Activated naive CD4-positive, alpha-beta T cell treated with anti-CD3 and anti-CD28 coated beads, Interleukin-2, amount 50 U/mL, for 72 hours (primary cell): ENCODE measurements at regions not wholly inside any gene's neighbourhood (a gene's known extent, or its start where the extent isn't known, plus 50 kb on each side); places are given as distances from the start of the nearest gene placed in this dataset.
"Not testable (repeated sequence)": the region's sequence is repeated elsewhere in the genome, so short reads cannot be mapped to it uniquely, and the experiment has no call there.

Source experiments
- ATAC-seq, 2 donors: fragments of 150-1000 bp; cut with Tn5 transposase; 2 replicates each; pipeline ENCODE4 v1.10.0; 2021; ENCODE audit warnings: mild to moderate bottlenecking in 2 of 2, moderate library complexity in 2 of 2
- DNase-seq, 2 donors: peaks; one replicate each; pipeline ENCODE4 v3.0.0; 2021 to 2022; ENCODE audit warnings: low spot score in 2 of 2
- H3K27ac Mint-ChIP-seq, 2 donors: one replicate each; pipeline ENCODE4 v1.8.0; 2022; ENCODE audit warnings: mild to moderate bottlenecking in 2 of 2, mixed read lengths in 2 of 2
- H3K36me3 Mint-ChIP-seq, 2 donors: one replicate each; pipeline ENCODE4 v1.8.0; 2022; ENCODE audit warnings: mixed read lengths in 2 of 2
- H3K9me3 Mint-ChIP-seq, 2 donors: one replicate each; pipeline ENCODE4 v1.8.0; 2022; ENCODE audit warnings: mixed read lengths in 2 of 2

- Mint-ChIP-seq H3K36me3 (no peaks in the 10 kb centered on the region), H3K27ac (no peak overlapping the region), H3K9me3 (peaks cover 0 to 3% of the 10 kb centered on the region in 2 donors)
- DNase-seq, result no peak
- ATAC-seq, result no peak
These were observed 395.3 kb downstream of the TBC1D32 start for GRCh38 chr6:120938876-120939472.

- H3K27ac Mint-ChIP-seq, result no peak overlapping the region
- H3K36me3 Mint-ChIP-seq, result no peaks in the 10 kb centered on the region
- ATAC-seq, result no peak
These were observed 396.0 kb downstream of the TBC1D32 start for GRCh38 chr6:120938164-120938875.

GRCh38 chr6:120935908-120936307 is 398.4 kb downstream of the TBC1D32 start:
- no peak for ATAC-seq
- no peaks in the 10 kb centered on the region for H3K36me3 Mint-ChIP-seq
- no peak for DNase-seq
- no peaks in the 10 kb centered on the region for H3K9me3 Mint-ChIP-seq
- H3K27ac Mint-ChIP-seq, result no peak overlapping the region

More at GRCh38 chr6:120938164-120938875, 396.0 kb downstream of the TBC1D32 start:
- no peak for DNase-seq
- H3K9me3 Mint-ChIP-seq, result peaks cover 0 to 3% of the 10 kb centered on the region in 2 donors

- H3K36me3 Mint-ChIP-seq, result no peaks in the 10 kb centered on the region
- no peak overlapping the region for H3K27ac Mint-ChIP-seq
- DNase-seq, result no peak
- ATAC-seq, result no peak
- no peaks in the 10 kb centered on the region for H3K9me3 Mint-ChIP-seq
These were observed 399.3 kb downstream of the TBC1D32 start for GRCh38 chr6:120935016-120935415.

GRCh38 chr6:120931520-120932180 is 402.6 kb downstream of the TBC1D32 start:
- ATAC-seq, H3K9me3 Mint-ChIP-seq, H3K27ac Mint-ChIP-seq, DNase-seq, H3K36me3 Mint-ChIP-seq: not testable (repeated sequence)

- not testable (repeated sequence) for H3K36me3 Mint-ChIP-seq, ATAC-seq, DNase-seq, H3K27ac Mint-ChIP-seq
- peaks cover 0 to 10% of the 10 kb centered on the region in 2 donors for H3K9me3 Mint-ChIP-seq
These were observed 403.8 kb downstream of the TBC1D32 start for GRCh38 chr6:120930500-120930899.

GRCh38 chr6:120924214-120924613 is 410.1 kb downstream of the TBC1D32 start:
- no peak for ATAC-seq
- Mint-ChIP-seq H3K36me3 (no peaks in the 10 kb centered on the region), H3K27ac (no peak overlapping the region), H3K9me3 (peaks cover 4 to 10% of the 10 kb centered on the region in 2 donors)
- no peak for DNase-seq

- ATAC-seq (no peak), DNase-seq (no peak)
- Mint-ChIP-seq H3K36me3 (no peaks in the 10 kb centered on the region), H3K9me3 (peaks cover 3 to 8% of the 10 kb centered on the region in 2 donors), H3K27ac (no peak overlapping the region)
These were observed 416.1 kb downstream of the TBC1D32 start for GRCh38 chr6:120918137-120918536.

- Mint-ChIP-seq H3K9me3 (peaks cover 3 to 8% of the 10 kb centered on the region in 2 donors), H3K27ac (no peak overlapping the region), H3K36me3 (no peaks in the 10 kb centered on the region)
- no peak for DNase-seq
- no peak for ATAC-seq
These were observed 417.4 kb downstream of the TBC1D32 start for GRCh38 chr6:120916844-120917243.

- Mint-ChIP-seq H3K36me3 (no peaks in the 10 kb centered on the region), H3K27ac (no peak overlapping the region), H3K9me3 (peaks cover 6 to 8% of the 10 kb centered on the region in 2 donors)
- ATAC-seq (no peak), DNase-seq (no peak)
These were observed 420.8 kb downstream of the TBC1D32 start for GRCh38 chr6:120913486-120913885.

GRCh38 chr6:120908767-120909166 is 425.5 kb downstream of the TBC1D32 start:
- ATAC-seq (no peak), DNase-seq (no peak)
- Mint-ChIP-seq H3K36me3 (no peaks in the 10 kb centered on the region), H3K27ac (no peak overlapping the region), H3K9me3 (peaks cover 3 to 4% of the 10 kb centered on the region in 2 donors)

GRCh38 chr6:120903836-120904235 is 430.4 kb downstream of the TBC1D32 start:
- Mint-ChIP-seq H3K36me3 (no peaks in the 10 kb centered on the region), H3K27ac (no peak overlapping the region), H3K9me3 (peaks cover 0 to 4% of the 10 kb centered on the region in 2 donors)
- DNase-seq, result no peak
- ATAC-seq, result no peak

- H3K9me3 Mint-ChIP-seq, result peaks cover 3 to 5% of the 10 kb centered on the region in 2 donors
- no peaks in the 10 kb centered on the region for H3K36me3 Mint-ChIP-seq
- DNase-seq, result no peak
- no peak overlapping the region for H3K27ac Mint-ChIP-seq
- no peak for ATAC-seq
These were observed 434.3 kb downstream of the TBC1D32 start for GRCh38 chr6:120899932-120900331.

GRCh38 chr6:120894077-120894476 is 440.2 kb downstream of the TBC1D32 start:
- DNase-seq, result no peak
- Mint-ChIP-seq H3K9me3 (peaks cover 24 to 27% of the 10 kb centered on the region in 2 donors), H3K36me3 (peaks cover 10 to 16% of the 10 kb centered on the region in 2 donors), H3K27ac (no peak overlapping the region)
- no peak for ATAC-seq

GRCh38 chr6:120876931-120877330 is 457.3 kb downstream of the TBC1D32 start:
- ATAC-seq (no peak), DNase-seq (no peak)
- no peak overlapping the region for H3K27ac Mint-ChIP-seq
- peaks cover 5 to 9% of the 10 kb centered on the region in 2 donors for H3K9me3 Mint-ChIP-seq
- no peaks in the 10 kb centered on the region for H3K36me3 Mint-ChIP-seq

GRCh38 chr6:120876424-120876823 is 457.9 kb downstream of the TBC1D32 start:
- no peak overlapping the region for H3K27ac Mint-ChIP-seq
- H3K36me3 Mint-ChIP-seq, result no peaks in the 10 kb centered on the region
- ATAC-seq (no peak), DNase-seq (no peak)
- H3K9me3 Mint-ChIP-seq, result peaks cover 5 to 9% of the 10 kb centered on the region in 2 donors

- Mint-ChIP-seq H3K36me3 (no peaks in the 10 kb centered on the region), H3K27ac (no peak overlapping the region), H3K9me3 (peaks cover 5% of the 10 kb centered on the region in 2 donors)
- DNase-seq, result no peak
- no peak for ATAC-seq
These were observed 458.4 kb downstream of the TBC1D32 start for GRCh38 chr6:120875900-120876299.
